Vagina (tissue), 2 donors: ENCODE measurements at regions not wholly inside any gene's neighbourhood (a gene's known extent, or its start where the extent isn't known, plus 50 kb on each side); places are given as distances from the start of the nearest gene placed in this dataset.

Experiments used
- POLR2AphosphoS5 ChIP-seq, 2 donors: sonication (generic); formaldehyde crosslinking; IDR thresholded peaks; one replicate each; pipeline ENCODE4 v1.9.0; 2017; ENCODE audit warnings: antibody characterized with exemption in 2 of 2, mild to moderate bottlenecking in 2 of 2, low read depth in 1 of 2; ENCODE audit not compliant: insufficient read depth in 1 of 2
- TF ChIP-seq, protein P1 (sequence below), 3 experiments: fragments of 450-650 bp in 2 of 3; fragments of 200-600 bp in 1 of 3; sonication (generic) in 1 of 3; IDR thresholded peaks; one replicate each; pipeline ENCODE4 v1.5.1; 2017 to 2019; ENCODE audit warnings: antibody characterized with exemption in 3 of 3, mild to moderate bottlenecking in 2 of 3, moderate library complexity in 2 of 3

DNA sequence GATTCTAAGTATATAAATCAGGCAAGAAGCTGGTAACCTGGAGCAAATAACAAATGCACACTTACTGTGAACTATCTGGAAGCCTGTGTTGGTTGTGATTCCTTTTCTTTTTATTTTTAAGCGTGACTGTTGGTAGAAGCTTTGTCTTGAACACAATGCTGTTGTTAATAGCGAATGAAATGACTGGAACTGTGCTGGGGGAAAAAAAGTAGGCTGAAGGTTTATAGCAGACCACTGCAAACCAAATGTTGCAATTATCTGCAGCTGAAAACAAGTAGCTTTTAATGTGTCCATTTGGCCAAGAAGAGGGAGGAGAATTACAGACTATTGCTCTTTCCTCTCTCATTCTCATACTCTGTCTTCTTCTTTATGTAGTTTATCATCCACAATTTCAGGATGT, 184.5 kb upstream of the DNAJC19 start:
- TF ChIP-seq, protein P1, sequence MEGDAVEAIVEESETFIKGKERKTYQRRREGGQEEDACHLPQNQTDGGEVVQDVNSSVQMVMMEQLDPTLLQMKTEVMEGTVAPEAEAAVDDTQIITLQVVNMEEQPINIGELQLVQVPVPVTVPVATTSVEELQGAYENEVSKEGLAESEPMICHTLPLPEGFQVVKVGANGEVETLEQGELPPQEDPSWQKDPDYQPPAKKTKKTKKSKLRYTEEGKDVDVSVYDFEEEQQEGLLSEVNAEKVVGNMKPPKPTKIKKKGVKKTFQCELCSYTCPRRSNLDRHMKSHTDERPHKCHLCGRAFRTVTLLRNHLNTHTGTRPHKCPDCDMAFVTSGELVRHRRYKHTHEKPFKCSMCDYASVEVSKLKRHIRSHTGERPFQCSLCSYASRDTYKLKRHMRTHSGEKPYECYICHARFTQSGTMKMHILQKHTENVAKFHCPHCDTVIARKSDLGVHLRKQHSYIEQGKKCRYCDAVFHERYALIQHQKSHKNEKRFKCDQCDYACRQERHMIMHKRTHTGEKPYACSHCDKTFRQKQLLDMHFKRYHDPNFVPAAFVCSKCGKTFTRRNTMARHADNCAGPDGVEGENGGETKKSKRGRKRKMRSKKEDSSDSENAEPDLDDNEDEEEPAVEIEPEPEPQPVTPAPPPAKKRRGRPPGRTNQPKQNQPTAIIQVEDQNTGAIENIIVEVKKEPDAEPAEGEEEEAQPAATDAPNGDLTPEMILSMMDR (IDR thresholded peaks at IDR 0.05), result no peak
- no peak for TF ChIP-seq POLR2AphosphoS5 (IDR thresholded peaks at IDR 0.05; ENCODE audit: insufficient read depth in 1 of 2, low read depth in 1 of 2)
